ENCODE measurements at regions not wholly inside any gene's neighbourhood (a gene's known extent, or its start where the extent isn't known, plus 50 kb on each side); places are given as distances from the start of the nearest gene placed in this dataset.
A peak's percentile ranks its signal among the peaks of the same experiment; 100 is the strongest.
"Not testable (repeated sequence)": the region's sequence is repeated elsewhere in the genome, so short reads cannot be mapped to it uniquely, and the experiment has no call there.

- in situ Hi-C loops (cut with HindIII; ENCODE audit: low pct_unique_long_range_greater_than_20kb, low sequenced_read_pairs); DNase-seq (ENCODE audit: low read depth, low spot score): not testable (repeated sequence)
Observed at GRCh38 chr15:34528055-34528754, 55.2 kb downstream of the GOLGA8B start.

GRCh38 chr15:34527641-34528040 lies 55.8 kb downstream of the GOLGA8B start:
- DNase-seq (ENCODE audit: low read depth, low spot score); in situ Hi-C loops (cut with HindIII; ENCODE audit: low pct_unique_long_range_greater_than_20kb, low sequenced_read_pairs): not testable (repeated sequence)

- DNase-seq (ENCODE audit: low read depth, low spot score); in situ Hi-C loops (cut with HindIII; ENCODE audit: low pct_unique_long_range_greater_than_20kb, low sequenced_read_pairs): not testable (repeated sequence)
Observed at GRCh38 chr15:34523849-34524248, 59.6 kb downstream of the GOLGA8B start.

GRCh38 chr15:34522601-34523000 lies 60.9 kb downstream of the GOLGA8B start:
- DNase-seq (ENCODE audit: low read depth, low spot score); in situ Hi-C loops (cut with HindIII; ENCODE audit: low pct_unique_long_range_greater_than_20kb, low sequenced_read_pairs): not testable (repeated sequence)

GRCh38 chr15:34521802-34522485 lies 61.5 kb downstream of the GOLGA8B start:
- in situ Hi-C loops (cut with HindIII; ENCODE audit: low pct_unique_long_range_greater_than_20kb, low sequenced_read_pairs); DNase-seq (ENCODE audit: low read depth, low spot score): not testable (repeated sequence)

GRCh38 chr15:34520566-34520965 lies 62.9 kb downstream of the GOLGA8B start:
- in situ Hi-C loops (cut with HindIII; ENCODE audit: low pct_unique_long_range_greater_than_20kb, low sequenced_read_pairs): no loop called here
- DNase-seq (ENCODE audit: low read depth, low spot score): no peak

GRCh38 chr15:34520010-34520409 lies 63.4 kb downstream of the GOLGA8B start:
- DNase-seq (ENCODE audit: low read depth, low spot score); in situ Hi-C loops (cut with HindIII; ENCODE audit: low pct_unique_long_range_greater_than_20kb, low sequenced_read_pairs): not testable (repeated sequence)

GRCh38 chr15:34514251-34514670 lies 69.2 kb downstream of the GOLGA8B start:
- DNase-seq (ENCODE audit: low read depth, low spot score): peak; percentile 40
- in situ Hi-C loops (cut with HindIII; ENCODE audit: low pct_unique_long_range_greater_than_20kb, low sequenced_read_pairs): no loop called here

GRCh38 chr15:34512628-34513027 lies 70.8 kb downstream of the GOLGA8B start:
- no peak for DNase-seq (ENCODE audit: low read depth, low spot score)
- in situ Hi-C loops (cut with HindIII; ENCODE audit: low pct_unique_long_range_greater_than_20kb, low sequenced_read_pairs): no loop called here

GRCh38 chr15:34501131-34501530 lies 63.5 kb upstream of the GOLGA8A start:
- in situ Hi-C loops (cut with HindIII; ENCODE audit: low pct_unique_long_range_greater_than_20kb, low sequenced_read_pairs): no loop called here
- DNase-seq (ENCODE audit: low read depth, low spot score): no peak

GRCh38 chr15:34496207-34496995 lies 58.8 kb upstream of the GOLGA8A start:
- in situ Hi-C loops (cut with HindIII; ENCODE audit: low pct_unique_long_range_greater_than_20kb, low sequenced_read_pairs): no loop called here
- DNase-seq (ENCODE audit: low read depth, low spot score): no peak

- DNase-seq (ENCODE audit: low read depth, low spot score); in situ Hi-C loops (cut with HindIII; ENCODE audit: low pct_unique_long_range_greater_than_20kb, low sequenced_read_pairs): not testable (repeated sequence)
Observed at GRCh38 chr15:34495707-34496106, 58.1 kb upstream of the GOLGA8A start.

- in situ Hi-C loops (cut with HindIII; ENCODE audit: low pct_unique_long_range_greater_than_20kb, low sequenced_read_pairs): no loop called here
Observed at GRCh38 chr15:34494084-34494399, 56.4 kb upstream of the GOLGA8A start.

GRCh38 chr15:34493001-34493400 lies 55.4 kb upstream of the GOLGA8A start:
- DNase-seq (ENCODE audit: low read depth, low spot score): no peak
- in situ Hi-C loops (cut with HindIII; ENCODE audit: low pct_unique_long_range_greater_than_20kb, low sequenced_read_pairs): no loop called here

More at GRCh38 chr15:34494084-34494399, 56.4 kb upstream of the GOLGA8A start:
- DNase-seq (ENCODE audit: low read depth, low spot score): no peak

- in situ Hi-C loops (cut with HindIII; ENCODE audit: low pct_unique_long_range_greater_than_20kb, low sequenced_read_pairs); DNase-seq (ENCODE audit: low read depth, low spot score): not testable (repeated sequence)
Observed at GRCh38 chr15:34491488-34491887, 53.9 kb upstream of the GOLGA8A start.

- in situ Hi-C loops (cut with HindIII; ENCODE audit: low pct_unique_long_range_greater_than_20kb, low sequenced_read_pairs): no loop called here
- DNase-seq (ENCODE audit: low read depth, low spot score): no peak
Observed at GRCh38 chr15:34490417-34491193, 53.0 kb upstream of the GOLGA8A start.

- in situ Hi-C loops (cut with HindIII; ENCODE audit: low pct_unique_long_range_greater_than_20kb, low sequenced_read_pairs): not testable (repeated sequence)
- DNase-seq (ENCODE audit: low read depth, low spot score): peak; percentile 49
Observed at GRCh38 chr15:34488973-34489959, 51.7 kb upstream of the GOLGA8A start.
